ENCODE measurements at regions not wholly inside any gene's neighbourhood (a gene's known extent, or its start where the extent isn't known, plus 50 kb on each side); places are given as distances from the start of the nearest gene placed in this dataset.
A peak's percentile ranks its signal among the peaks of the same experiment; 100 is the strongest.

GRCh38 chr2:37849911-37850310 lies 75.2 kb upstream of the RMDN2 start:
- H3K4me1 Mint-ChIP-seq: peaks cover 45% of the 10 kb centered on the region
- ATAC-seq: no peak
- DNase-seq: no peak
- H3K27me3 Mint-ChIP-seq: peaks cover 1% of the 10 kb centered on the region
- H3K4me3 Mint-ChIP-seq: no peak overlapping the region
- no peak overlapping the region for H3K27ac Mint-ChIP-seq
- no peaks in the 10 kb centered on the region for H3K9me3 Mint-ChIP-seq

- H3K4me3 Mint-ChIP-seq: peak overlapping the region in 1 of 2 donors; percentile 80
- no peaks in the 10 kb centered on the region for H3K9me3 Mint-ChIP-seq
- ATAC-seq: no peak
- peaks cover 57% of the 10 kb centered on the region for H3K4me1 Mint-ChIP-seq
- no peak for DNase-seq
- peak overlapping the region; percentile 55 to 97 for H3K27ac Mint-ChIP-seq
- H3K27me3 Mint-ChIP-seq: peaks cover 16% of the 10 kb centered on the region
Measured at GRCh38 chr2:37851428-37851827, 73.7 kb upstream of the RMDN2 start.

GRCh38 chr2:37851828-37852584 lies 73.1 kb upstream of the RMDN2 start:
- H3K9me3 Mint-ChIP-seq: no peaks in the 10 kb centered on the region
- peaks cover 22% of the 10 kb centered on the region for H3K27me3 Mint-ChIP-seq
- peak overlapping the region; percentile 55 to 97 for H3K27ac Mint-ChIP-seq
- peaks cover 63% of the 10 kb centered on the region for H3K4me1 Mint-ChIP-seq
- ATAC-seq (peak; percentile 26), DNase-seq (peak in 1 of 2 donors; percentile 13)
- peak overlapping the region in 1 of 2 donors; percentile 80 for H3K4me3 Mint-ChIP-seq

DNA sequence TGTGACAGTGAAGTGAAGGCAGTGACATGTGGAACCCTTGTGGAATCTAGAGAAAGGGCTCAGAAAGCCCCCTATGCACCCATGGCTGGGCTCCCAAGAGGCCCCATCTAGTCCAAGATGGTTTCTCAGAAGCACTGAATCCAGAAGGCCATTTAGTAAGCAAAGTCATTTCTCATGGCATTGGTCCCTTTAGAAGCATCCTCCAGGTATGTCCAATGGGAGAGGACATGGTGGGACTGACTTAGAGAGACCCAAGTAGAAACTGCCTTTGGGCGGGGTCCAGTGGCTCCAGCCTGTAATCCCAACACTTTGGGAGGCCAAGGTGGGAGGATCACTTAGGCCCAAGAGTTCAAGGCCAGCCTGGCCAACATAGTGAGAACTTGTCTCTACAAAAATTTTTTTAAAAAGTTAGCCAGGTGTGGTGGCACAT lies 72.5 kb upstream of the RMDN2 start:
- Mint-ChIP-seq H3K4me3 (no peak overlapping the region), H3K9me3 (no peaks in the 10 kb centered on the region), H3K27me3 (peaks cover 23% of the 10 kb centered on the region), H3K27ac (no peak overlapping the region), H3K4me1 (peaks cover 63% of the 10 kb centered on the region)
- ATAC-seq (no peak), DNase-seq (no peak)

DNA sequence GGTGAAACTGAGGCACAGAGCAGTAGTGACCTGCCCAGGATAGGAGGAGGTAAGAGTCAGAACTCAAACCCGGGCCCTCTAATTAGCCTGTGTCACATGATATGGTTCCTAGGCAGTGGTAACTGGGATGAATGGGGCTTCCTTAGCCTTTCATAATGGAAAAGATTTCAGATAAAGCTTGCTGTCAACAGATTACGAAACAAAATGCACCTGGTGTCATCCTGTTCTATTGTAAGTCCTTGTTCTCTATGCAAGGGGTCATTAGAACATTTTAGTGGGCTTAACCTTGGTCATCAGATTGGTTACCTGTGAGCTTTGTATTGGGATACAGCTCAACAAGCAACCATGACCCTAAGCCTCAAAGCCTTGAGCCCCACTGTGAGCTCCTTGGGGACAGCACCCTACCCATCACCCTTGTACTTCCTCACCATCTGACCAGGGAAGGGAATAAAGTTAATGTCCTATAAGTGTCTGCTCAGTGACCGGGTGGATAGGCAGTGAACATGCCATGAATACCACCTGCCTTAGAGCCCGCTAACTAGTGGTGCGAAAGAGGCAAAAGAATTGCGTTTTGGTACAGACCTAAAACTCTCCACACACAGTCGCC lies 70.3 kb upstream of the RMDN2 start:
- DNase-seq (no peak), ATAC-seq (no peak)
- H3K27ac Mint-ChIP-seq: no peak overlapping the region
- peaks cover 23% of the 10 kb centered on the region for H3K27me3 Mint-ChIP-seq
- peaks cover 67% of the 10 kb centered on the region for H3K4me1 Mint-ChIP-seq
- H3K4me3 Mint-ChIP-seq: no peak overlapping the region
- no peaks in the 10 kb centered on the region for H3K9me3 Mint-ChIP-seq

- Mint-ChIP-seq H3K9me3 (no peaks in the 10 kb centered on the region), H3K4me1 (peaks cover 60% of the 10 kb centered on the region), H3K27ac (peak overlapping the region in 1 of 2 donors; percentile 62), H3K27me3 (peaks cover 23% of the 10 kb centered on the region), H3K4me3 (no peak overlapping the region)
- DNase-seq (no peak), ATAC-seq (no peak)
Measured at GRCh38 chr2:37855283-37856041, 69.6 kb upstream of the RMDN2 start.

GRCh38 chr2:37856101-37856751 lies 68.9 kb upstream of the RMDN2 start:
- ATAC-seq (no peak), DNase-seq (no peak)
- Mint-ChIP-seq H3K27me3 (peaks cover 24% of the 10 kb centered on the region), H3K9me3 (no peaks in the 10 kb centered on the region), H3K27ac (no peak overlapping the region), H3K4me1 (peaks cover 55% of the 10 kb centered on the region), H3K4me3 (no peak overlapping the region)

DNA sequence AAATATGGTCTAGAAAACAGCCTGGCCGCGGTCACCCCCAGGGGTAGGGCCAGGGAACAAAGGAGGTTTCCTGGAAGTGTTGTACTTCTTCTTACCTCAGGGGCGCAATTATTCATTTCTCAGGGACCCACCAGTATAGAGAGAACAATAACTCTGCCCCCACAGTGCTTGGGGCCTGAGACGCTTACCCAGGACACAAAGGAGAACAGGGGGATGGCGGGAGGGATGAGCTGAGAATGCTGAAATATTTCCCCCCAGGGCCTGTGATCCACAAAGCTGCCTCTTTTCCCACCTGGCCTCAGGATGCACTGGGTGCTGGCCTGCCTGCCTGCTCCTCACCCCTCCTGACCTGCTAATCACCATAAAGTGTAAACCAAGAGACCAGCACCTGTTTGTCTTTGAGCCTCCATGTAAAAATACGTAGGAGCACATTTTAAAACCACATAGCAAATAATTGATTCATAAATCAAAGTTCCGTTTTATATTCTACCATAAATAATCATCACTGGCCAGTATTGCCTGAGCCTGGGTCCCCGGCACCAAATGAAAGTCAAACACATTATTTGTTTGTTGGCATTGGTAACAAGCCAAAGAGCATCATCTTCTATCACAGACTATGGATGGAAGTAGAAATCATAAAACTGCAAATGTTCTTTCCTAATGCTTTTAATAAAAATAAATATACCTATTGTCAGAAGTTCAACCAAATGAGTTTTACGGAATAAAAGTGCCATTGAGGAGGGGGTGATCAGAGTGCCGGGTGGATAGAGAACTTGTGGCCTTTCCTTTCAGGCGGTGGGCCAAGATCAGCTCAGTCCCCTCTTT lies 67.3 kb upstream of the RMDN2 start:
- Mint-ChIP-seq H3K4me3 (no peak overlapping the region), H3K27ac (no peak overlapping the region), H3K4me1 (peaks cover 40% of the 10 kb centered on the region), H3K27me3 (peaks cover 40% of the 10 kb centered on the region), H3K9me3 (no peaks in the 10 kb centered on the region)
- ATAC-seq (no peak), DNase-seq (no peak)

GRCh38 chr2:37858400-37858711 lies 66.7 kb upstream of the RMDN2 start:
- Mint-ChIP-seq H3K27ac (no peak overlapping the region), H3K9me3 (no peaks in the 10 kb centered on the region), H3K4me3 (no peak overlapping the region), H3K27me3 (peaks cover 46% of the 10 kb centered on the region), H3K4me1 (peaks cover 34% of the 10 kb centered on the region)
- no peak for ATAC-seq
- no peak for DNase-seq

DNA sequence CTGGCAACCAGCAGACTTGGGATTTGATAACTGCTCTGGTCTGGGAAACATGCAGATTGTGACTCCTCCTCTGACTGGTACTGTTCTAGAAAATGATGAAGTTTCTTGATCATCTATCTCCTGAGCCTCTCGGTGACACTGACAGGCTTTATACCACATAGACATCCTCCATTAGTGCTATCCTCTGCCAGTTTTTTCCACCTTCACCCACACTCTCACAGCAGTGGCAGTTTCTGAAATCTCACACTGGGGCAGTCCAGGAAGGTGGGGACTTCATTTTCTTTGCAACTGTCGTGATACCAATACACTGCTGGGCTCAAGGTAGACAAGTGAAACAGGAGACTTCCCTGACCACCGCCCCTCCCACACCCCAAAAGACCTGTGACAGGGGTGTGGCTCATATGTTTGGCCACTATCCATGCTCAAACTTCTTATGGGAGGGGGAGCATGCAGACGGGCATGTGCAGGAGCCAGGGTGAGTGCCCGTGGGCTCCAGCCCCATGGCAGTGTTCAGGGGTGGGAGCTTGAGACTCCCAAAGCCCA lies 66.3 kb upstream of the RMDN2 start:
- H3K9me3 Mint-ChIP-seq: no peaks in the 10 kb centered on the region
- DNase-seq (no peak), ATAC-seq (no peak)
- H3K27me3 Mint-ChIP-seq: peaks cover 50% of the 10 kb centered on the region
- H3K4me3 Mint-ChIP-seq: no peak overlapping the region
- peaks cover 30% of the 10 kb centered on the region for H3K4me1 Mint-ChIP-seq
- no peak overlapping the region for H3K27ac Mint-ChIP-seq

GRCh38 chr2:37862620-37863019 lies 62.5 kb upstream of the RMDN2 start:
- Mint-ChIP-seq H3K9me3 (no peaks in the 10 kb centered on the region), H3K4me1 (peaks cover 5% of the 10 kb centered on the region), H3K4me3 (no peak overlapping the region), H3K27ac (no peak overlapping the region), H3K27me3 (peaks cover 45% of the 10 kb centered on the region)
- ATAC-seq: no peak
- no peak for DNase-seq

DNA sequence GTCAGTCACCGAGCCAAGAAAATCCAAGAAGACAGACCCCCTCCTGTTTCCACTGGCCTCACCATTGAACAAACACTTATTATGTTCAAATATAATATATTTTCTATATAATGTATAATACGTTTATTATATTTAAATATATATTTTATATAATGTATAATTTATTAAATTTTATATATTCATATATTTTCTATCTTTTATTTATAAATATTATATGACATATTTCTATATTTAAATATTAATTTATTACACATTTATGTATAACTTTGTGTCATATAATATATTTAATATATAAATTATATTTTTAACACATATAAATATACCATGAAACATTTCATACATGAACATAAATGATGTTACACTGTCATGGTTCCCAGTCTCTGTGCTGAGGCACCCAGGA lies 60.9 kb upstream of the RMDN2 start:
- ATAC-seq: no peak
- H3K4me3 Mint-ChIP-seq: no peak overlapping the region
- H3K27ac Mint-ChIP-seq: no peak overlapping the region
- DNase-seq: no peak
- H3K27me3 Mint-ChIP-seq: peaks cover 46% of the 10 kb centered on the region
- H3K4me1 Mint-ChIP-seq: peaks cover 10% of the 10 kb centered on the region
- H3K9me3 Mint-ChIP-seq: no peaks in the 10 kb centered on the region

DNA sequence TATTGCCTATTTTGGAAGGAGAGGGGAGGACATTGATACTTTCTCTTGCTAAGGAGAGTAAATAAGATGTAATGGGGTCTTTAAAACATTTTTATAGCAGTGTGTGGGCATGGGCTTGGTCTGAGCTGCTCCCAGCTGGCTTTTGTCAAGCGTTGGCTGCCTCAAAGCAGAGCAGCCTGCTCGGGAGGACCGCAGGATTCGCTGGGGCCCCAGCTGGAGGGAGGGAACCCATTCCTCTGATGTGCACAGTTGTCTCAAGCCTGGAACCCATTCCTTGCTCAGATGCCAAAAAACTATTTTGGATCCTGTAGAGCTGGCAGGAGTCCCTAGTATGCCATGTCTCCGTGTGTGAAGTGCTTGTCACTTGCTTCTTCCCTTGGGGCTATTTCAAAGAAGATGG lies 59.4 kb upstream of the RMDN2 start:
- H3K27me3 Mint-ChIP-seq: peaks cover 46% of the 10 kb centered on the region

GRCh38 chr2:37866171-37866934 lies 58.7 kb upstream of the RMDN2 start:
- H3K4me1 Mint-ChIP-seq: peaks cover 16% of the 10 kb centered on the region
- no peaks in the 10 kb centered on the region for H3K9me3 Mint-ChIP-seq
- ATAC-seq: no peak
- H3K4me3 Mint-ChIP-seq: no peak overlapping the region
- peaks cover 43% of the 10 kb centered on the region for H3K27me3 Mint-ChIP-seq
- DNase-seq: no peak
- H3K27ac Mint-ChIP-seq: no peak overlapping the region

More for the DNA sequence above, 59.4 kb upstream of the RMDN2 start:
- ATAC-seq (no peak), DNase-seq (no peak)
- no peak overlapping the region for H3K27ac Mint-ChIP-seq
- peaks cover 9% of the 10 kb centered on the region for H3K4me1 Mint-ChIP-seq
- H3K4me3 Mint-ChIP-seq: no peak overlapping the region
- H3K9me3 Mint-ChIP-seq: no peaks in the 10 kb centered on the region
